ENCODE measurements at regions not wholly inside any gene's neighbourhood (a gene's known extent, or its start where the extent isn't known, plus 50 kb on each side); places are given as distances from the start of the nearest gene placed in this dataset.

DNA sequence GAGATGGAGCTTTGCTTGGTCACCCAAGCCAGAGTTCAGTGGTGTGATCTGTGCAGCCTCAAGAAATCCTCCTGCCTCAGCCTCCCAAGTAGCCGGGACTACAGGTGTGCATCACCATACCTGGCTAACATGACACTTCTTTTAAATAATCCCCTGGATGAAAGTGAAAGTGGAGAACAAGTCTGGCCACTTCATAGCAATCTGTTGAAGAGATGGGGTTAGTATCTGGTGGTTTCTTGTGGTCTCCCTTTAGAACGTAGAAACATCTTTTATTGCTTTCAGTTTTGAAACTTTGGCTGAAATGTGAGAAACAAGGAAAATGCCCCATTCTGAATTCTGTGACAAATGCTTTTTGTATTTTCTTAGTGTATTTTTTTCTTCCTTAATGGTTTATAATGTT, 452.5 kb upstream of the RIOK2 start:
- Histone ChIP-seq H3K4me3 (no peak overlapping the region), H3K27ac (no peak overlapping the region), H3K36me3 (no peaks in the 10 kb centered on the region), H3K4me1 (no peaks in the 10 kb centered on the region), H3K9me3 (peaks cover 0 to 4% (median 0%) of the 10 kb centered on the region in 11 donors), H3K27me3 (no peaks in the 10 kb centered on the region)
- 76 to 87% methylated on average over 2 of the region's 2 CpGs for WGBS, 2 donors
- no peak for ATAC-seq
- TF ChIP-seq, protein P1, sequence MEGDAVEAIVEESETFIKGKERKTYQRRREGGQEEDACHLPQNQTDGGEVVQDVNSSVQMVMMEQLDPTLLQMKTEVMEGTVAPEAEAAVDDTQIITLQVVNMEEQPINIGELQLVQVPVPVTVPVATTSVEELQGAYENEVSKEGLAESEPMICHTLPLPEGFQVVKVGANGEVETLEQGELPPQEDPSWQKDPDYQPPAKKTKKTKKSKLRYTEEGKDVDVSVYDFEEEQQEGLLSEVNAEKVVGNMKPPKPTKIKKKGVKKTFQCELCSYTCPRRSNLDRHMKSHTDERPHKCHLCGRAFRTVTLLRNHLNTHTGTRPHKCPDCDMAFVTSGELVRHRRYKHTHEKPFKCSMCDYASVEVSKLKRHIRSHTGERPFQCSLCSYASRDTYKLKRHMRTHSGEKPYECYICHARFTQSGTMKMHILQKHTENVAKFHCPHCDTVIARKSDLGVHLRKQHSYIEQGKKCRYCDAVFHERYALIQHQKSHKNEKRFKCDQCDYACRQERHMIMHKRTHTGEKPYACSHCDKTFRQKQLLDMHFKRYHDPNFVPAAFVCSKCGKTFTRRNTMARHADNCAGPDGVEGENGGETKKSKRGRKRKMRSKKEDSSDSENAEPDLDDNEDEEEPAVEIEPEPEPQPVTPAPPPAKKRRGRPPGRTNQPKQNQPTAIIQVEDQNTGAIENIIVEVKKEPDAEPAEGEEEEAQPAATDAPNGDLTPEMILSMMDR (IDR thresholded peaks at IDR 0.05), result no peak
- no peak for DNase-seq
- intact Hi-C loops (cut with DNase I), result no loop called here

DNA sequence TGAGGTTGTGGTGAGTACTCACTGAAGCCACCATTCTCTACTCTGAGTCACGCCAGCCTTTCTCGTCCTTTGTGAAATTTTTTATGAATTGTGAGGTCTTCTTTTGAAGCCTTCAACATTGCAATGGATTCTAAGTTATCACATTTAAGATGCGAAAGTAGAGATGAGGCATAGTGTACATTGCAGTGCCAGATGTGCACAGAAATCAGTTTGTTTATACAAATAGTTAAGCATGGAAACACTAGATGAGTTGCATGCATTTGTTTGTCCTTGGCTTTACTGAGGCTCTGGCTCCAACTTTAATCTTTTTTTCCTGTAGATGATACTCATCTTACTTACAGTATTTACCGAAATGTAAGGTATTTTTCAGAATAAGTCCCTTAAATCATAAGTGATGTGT, 453.7 kb upstream of the RIOK2 start:
- DNase-seq, result no peak
- intact Hi-C loops (cut with DNase I), result no loop called here
- Histone ChIP-seq H3K9me3 (peaks cover 0 to 2% (median 0%) of the 10 kb centered on the region in 11 donors), H3K27ac (no peak overlapping the region), H3K27me3 (no peaks in the 10 kb centered on the region), H3K4me3 (no peak overlapping the region), H3K36me3 (no peaks in the 10 kb centered on the region), H3K4me1 (no peaks in the 10 kb centered on the region)
- no peak for ATAC-seq
- TF ChIP-seq, protein P1 (IDR thresholded peaks at IDR 0.05), result no peak
- WGBS, 2 donors, result 83 to 87% methylated on average over 4 of the region's 4 CpGs

DNA sequence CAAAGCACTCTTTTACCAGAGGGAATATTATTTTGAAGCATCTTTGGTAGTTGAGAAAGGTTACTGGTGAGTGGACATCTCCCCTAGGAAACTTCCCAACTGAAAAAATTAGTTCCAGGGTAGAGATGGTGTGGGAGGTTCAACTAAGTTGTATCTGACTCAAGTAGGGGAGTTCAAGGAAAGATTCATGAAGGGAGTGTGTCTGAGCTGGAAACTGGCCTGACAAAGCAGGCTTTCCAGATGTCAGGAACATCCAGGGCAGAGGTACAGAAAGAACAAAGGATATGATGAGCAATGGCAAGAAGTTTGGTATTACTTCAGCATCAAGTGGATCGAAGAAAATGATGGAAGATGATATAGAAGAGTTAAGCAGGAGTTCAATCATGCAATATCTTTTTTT, 458.0 kb upstream of the RIOK2 start:
- intact Hi-C loops (cut with DNase I), result no loop called here
- Histone ChIP-seq H3K27ac (no peak overlapping the region), H3K9me3 (peaks cover 0 to 13% (median 3%) of the 10 kb centered on the region in 11 donors), H3K27me3 (no peaks in the 10 kb centered on the region), H3K36me3 (no peaks in the 10 kb centered on the region), H3K4me1 (no peaks in the 10 kb centered on the region), H3K4me3 (no peak overlapping the region)
- no peak for ATAC-seq
- no peak for DNase-seq
- TF ChIP-seq, protein P1 (IDR thresholded peaks at IDR 0.05), result no peak
- WGBS, 2 donors, result 68 to 74% methylated on average over 1 of the region's 1 CpG

DNA sequence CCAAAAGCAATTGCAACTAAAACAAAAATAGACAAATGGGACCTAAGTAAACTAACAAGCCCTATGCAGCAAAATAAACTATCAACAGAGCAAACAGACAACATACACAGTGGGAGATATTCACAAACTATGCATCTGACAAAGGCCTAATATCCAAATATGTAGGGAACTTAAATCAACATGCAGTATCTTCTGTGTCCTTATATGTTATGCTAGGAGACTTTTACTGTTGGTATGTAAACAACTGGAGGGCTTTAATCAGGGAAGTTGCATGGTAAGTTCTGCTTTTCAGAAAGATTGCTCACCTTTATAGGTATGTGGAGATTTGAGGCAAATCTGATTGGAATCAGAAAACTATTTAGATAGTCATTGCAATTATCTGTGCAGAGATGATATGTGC, 461.2 kb upstream of the RIOK2 start:
- intact Hi-C loops (cut with DNase I), result no loop called here
- ATAC-seq, result no peak

More for the DNA sequence above, 461.2 kb upstream of the RIOK2 start:
- Histone ChIP-seq H3K27ac (no peak overlapping the region), H3K4me3 (no peak overlapping the region), H3K27me3 (no peaks in the 10 kb centered on the region), H3K4me1 (no peaks in the 10 kb centered on the region), H3K9me3 (peaks cover 0 to 28% (median 3%) of the 10 kb centered on the region in 11 donors), H3K36me3 (no peaks in the 10 kb centered on the region)
- DNase-seq, result no peak
- TF ChIP-seq, protein P1 (IDR thresholded peaks at IDR 0.05), result no peak
